ENCODE measurements at regions not wholly inside any gene's neighbourhood (a gene's known extent, or its start where the extent isn't known, plus 50 kb on each side); places are given as distances from the start of the nearest gene placed in this dataset.
"Not testable (repeated sequence)": the region's sequence is repeated elsewhere in the genome, so short reads cannot be mapped to it uniquely, and the experiment has no call there.

DNA sequence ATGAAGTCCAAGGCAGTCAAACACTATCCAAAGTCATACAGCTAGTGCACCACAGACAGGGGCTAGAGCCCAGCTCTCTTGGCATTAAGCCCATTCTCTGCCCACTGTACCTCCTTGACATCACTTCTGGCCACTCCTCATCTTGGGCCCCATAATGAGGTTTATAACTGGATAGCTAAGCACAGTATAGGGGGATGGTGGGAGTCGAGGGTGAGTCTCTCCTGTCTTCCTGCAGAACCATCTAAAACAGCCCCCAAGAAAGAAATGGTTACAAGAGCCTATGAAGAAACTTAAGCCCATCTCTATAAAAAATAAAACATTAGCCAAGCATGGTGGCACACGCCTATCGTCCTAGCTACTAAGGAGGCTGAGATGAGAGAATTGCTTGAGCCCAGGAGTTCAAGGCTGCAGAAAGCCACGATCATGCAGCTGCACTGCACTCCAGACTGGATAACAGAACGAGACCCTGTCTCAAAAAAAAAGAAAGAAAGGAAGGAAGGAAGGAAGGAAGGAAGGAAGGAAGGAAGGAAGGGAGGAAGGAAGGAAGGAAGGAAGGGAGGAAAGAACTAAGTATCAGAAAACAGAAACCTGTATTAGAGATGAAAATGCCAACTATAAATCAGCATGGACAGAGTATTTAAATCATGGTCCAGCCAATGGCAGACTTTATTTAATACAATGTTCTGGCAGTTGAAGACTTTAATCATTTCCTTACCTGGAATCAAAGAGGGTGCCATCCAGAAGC is 134.3 kb upstream of the VOPP1 start:
- TF ChIP-seq, protein P1, sequence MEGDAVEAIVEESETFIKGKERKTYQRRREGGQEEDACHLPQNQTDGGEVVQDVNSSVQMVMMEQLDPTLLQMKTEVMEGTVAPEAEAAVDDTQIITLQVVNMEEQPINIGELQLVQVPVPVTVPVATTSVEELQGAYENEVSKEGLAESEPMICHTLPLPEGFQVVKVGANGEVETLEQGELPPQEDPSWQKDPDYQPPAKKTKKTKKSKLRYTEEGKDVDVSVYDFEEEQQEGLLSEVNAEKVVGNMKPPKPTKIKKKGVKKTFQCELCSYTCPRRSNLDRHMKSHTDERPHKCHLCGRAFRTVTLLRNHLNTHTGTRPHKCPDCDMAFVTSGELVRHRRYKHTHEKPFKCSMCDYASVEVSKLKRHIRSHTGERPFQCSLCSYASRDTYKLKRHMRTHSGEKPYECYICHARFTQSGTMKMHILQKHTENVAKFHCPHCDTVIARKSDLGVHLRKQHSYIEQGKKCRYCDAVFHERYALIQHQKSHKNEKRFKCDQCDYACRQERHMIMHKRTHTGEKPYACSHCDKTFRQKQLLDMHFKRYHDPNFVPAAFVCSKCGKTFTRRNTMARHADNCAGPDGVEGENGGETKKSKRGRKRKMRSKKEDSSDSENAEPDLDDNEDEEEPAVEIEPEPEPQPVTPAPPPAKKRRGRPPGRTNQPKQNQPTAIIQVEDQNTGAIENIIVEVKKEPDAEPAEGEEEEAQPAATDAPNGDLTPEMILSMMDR (conservative IDR thresholded peaks at IDR 0.05 in 1 of 2, IDR thresholded peaks at IDR 0.05 in 1 of 2; ENCODE audit: low read depth in 1 of 2, low read length in 2 of 2): not testable (repeated sequence)
- TF ChIP-seq EZH2 (IDR thresholded peaks at IDR 0.05; ENCODE audit: low read length, missing control alignments): not testable (repeated sequence)

All from fibroblast of lung (primary cell).